Germinal center (tissue), 1 donor: ENCODE measurements at regions not wholly inside any gene's neighbourhood (a gene's known extent, or its start where the extent isn't known, plus 50 kb on each side); places are given as distances from the start of the nearest gene placed in this dataset.
"Not testable (repeated sequence)": the region's sequence is repeated elsewhere in the genome, so short reads cannot be mapped to it uniquely, and the experiment has no call there.

Experiments used
- DNase-seq: peaks from one replicate; pipeline ENCODE4 v3.0.0; 2012; ENCODE audit warnings: mixed read lengths, low spot score

DNA sequence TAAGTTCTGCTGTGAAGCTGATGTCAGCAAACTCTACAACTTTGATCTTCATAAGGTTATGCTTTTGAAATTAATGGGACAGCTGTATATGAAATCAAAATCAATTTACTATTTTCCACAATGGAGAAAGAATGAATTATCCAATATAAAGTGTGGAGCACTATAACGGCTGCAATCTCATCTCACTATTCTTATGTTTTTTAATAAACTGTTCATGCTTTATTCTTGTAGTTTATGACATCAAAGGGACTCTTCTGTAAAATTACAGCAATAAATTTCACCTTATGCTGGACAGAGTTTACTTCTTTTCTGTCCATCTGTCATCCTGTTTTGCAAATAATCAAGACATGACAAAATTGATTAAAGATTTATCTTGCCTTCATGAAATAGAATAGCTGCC is 192.5 kb downstream of the TECRL start:
- no peak for DNase-seq

GRCh38 chr4:64205376-64205775 is 203.9 kb downstream of the TECRL start:
- no peak for DNase-seq

DNA sequence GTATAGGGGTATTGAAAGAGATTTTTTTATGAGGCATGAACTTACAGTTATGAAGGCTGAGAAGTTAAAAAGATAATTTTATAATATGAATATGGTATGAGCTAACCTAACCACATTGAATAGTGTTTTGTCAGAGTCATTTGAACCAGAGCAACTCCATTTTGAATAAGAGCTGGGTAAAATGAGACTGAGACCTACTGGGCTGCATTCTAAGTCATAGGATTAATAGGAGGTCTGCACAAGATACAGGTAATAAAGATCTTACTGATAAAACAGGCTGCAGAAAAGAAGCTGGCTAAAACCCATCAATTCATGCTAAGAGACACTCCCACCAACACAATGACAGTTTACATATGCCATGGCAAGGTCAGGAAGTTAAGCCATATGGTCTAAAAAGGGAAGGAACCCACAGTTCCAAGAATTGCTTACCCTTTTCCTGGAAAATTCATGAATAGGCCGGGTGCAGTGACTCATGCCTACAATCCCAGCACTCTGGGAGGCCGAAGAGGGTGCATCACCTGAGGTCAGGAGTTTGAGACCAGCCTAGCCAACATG is 209.2 kb downstream of the TECRL start:
- no peak for DNase-seq

- DNase-seq: no peak
Measured at GRCh38 chr4:64195582-64195981, 213.7 kb downstream of the TECRL start.

DNA sequence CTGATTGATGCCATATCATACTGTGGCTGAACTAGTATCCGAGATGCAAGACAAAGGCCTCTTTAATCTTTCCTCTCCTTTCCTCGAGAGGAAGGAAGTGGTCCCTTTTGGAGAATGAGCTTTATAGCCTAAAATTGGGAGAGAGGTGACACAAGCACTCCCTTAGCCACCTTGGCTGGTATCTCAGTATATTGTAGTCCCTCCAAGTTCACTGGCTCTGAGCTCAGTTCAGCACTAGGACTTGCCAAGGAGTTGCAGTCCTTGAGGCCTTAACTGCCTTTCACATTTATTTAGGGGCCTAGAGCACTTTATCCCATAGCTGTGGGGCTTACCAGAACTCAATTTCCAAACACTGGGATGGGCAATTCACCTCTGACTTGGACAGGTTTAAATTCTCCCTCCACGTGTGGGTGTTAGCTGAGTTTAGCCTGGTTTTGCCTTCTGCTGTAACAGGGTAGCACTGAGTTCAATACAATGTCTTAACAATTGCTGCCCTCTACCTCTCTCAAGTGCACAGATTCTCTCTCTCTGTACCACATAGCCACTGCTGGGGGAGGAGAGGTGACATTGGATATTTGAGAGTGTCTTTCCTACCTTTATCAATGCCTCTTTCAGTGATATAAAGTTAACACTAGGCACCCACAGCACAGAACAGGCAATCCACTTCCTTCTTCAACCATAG is 216.4 kb downstream of the TECRL start:
- no peak for DNase-seq

DNA sequence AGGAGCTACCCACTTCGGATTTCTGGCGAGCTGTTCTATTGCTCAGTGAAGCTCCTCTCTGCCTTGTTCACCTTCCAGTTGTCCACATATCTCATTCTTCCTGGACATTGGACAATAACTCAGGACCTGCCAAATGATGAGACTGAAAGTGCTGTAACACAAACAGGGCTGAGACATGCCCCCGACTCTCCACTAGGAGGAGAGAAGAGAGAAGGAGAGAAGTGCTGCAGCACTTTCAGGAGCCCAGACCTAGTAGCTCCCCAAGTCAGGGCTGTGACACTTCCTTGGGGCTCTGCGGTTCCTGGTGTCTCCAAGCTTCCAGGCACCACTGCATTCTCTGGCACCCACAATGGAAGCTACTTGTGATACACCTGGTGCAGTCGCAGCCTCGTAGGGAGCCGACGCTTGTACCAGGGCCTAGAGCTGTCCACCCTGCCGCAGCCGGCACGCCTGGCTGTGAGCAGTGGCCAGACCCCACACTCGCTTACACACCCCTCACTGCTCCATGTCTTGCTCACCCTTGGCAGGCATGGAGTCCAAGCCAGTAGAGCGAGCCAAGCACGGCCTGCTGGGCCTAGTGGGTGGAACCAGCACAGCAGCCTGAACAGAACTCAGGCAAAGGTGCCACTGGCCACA is 234.9 kb downstream of the TECRL start:
- DNase-seq: no peak

- DNase-seq: no peak
Measured at GRCh38 chr4:64166365-64166764, 242.9 kb downstream of the TECRL start.

DNA sequence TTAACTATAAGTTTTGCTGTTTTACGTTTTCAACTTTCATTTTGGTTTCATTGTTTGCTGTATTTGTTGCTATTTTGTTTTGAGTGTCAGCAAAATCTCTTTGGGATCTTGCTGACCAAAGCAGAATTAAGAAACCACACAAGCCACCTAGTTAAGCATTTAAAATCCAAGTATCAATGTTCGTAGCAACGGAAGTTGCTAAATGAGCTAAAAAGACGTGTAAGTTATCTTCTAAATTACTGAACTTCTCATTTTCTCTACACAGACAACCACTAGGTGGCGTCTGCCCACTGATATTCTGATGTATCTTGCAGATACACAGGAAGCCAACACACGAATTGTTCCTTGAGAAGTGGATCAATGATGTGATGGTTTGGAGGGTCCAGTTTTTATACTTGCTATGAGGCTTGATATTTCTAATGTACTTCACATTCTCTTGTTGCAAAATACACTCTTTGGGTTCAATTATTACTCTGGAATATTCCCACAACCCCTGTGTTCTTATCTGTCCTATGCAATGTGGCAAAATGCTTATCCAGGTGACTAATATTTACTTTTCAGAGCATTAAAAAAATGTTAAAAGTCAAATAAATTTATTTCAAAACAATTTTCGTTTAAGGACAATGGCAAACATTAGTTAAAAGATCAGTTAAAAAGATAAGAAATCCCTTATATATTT is 250.5 kb downstream of the TECRL start:
- DNase-seq: peak; percentile 7

DNA sequence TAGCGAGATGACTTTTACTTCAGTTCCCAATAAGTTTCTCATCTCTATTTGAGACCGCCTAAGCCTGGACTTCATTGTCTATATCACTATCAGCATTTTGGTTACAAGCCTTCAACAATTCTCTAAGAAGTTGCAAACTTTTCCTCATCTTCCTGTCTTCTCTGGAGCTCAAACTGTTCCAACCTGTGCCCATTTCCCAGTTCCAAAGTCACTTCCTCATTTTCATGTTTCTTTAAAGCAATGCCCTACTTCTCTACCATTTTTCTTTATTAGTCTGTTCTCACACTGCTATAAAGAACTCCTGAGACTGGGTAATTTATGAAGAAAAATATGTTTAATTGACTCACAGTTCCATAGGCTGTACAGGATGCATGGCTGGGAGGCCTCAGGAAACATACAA is 251.9 kb downstream of the TECRL start:
- DNase-seq: no peak

DNA sequence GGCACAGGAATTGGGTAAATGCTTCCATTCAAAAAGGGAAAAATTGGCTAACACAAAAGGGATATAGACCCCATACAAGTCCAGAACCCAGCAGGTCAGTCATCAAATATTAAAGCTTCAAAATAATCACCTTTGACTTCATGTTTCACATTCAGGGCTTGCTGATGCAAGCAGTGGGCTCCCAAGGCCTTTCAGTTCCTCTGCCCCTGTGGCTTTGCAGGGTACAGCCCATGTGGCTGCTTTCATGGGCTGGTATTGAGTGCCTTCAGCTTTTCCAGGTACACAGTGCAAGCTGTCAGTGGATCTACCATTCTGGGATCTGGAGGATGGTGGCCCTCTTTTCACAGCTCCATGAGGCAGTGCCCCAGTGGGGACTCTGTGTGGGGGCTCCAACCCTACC is 253.0 kb downstream of the TECRL start:
- no peak for DNase-seq

- DNase-seq: no peak
Measured at GRCh38 chr4:64146030-64146429, 263.2 kb downstream of the TECRL start.

DNA sequence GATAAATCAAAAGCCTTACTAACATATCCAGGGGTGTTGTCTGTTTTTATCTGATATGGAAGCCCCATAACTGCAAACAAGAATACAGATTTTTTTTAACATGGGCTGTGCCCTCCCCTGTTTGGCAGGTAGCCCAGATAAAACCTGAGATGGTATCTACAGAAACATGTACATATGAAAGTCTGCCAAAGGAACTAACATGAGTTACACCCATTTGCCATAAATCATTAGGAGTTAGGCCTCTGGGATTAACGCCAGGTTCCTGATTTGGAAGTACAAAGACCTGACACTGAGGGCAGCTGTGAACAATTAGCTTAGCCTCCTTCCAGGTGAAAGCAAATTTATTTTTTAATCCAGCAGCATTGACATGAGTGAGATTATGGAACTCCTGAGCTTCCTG is 264.3 kb downstream of the TECRL start:
- DNase-seq: no peak

GRCh38 chr4:64130907-64131306 is 278.3 kb downstream of the TECRL start:
- DNase-seq: no peak

GRCh38 chr4:64125354-64125753 is 283.9 kb downstream of the TECRL start:
- no peak for DNase-seq

- no peak for DNase-seq
Measured at GRCh38 chr4:64121803-64122202, 287.4 kb downstream of the TECRL start.

DNA sequence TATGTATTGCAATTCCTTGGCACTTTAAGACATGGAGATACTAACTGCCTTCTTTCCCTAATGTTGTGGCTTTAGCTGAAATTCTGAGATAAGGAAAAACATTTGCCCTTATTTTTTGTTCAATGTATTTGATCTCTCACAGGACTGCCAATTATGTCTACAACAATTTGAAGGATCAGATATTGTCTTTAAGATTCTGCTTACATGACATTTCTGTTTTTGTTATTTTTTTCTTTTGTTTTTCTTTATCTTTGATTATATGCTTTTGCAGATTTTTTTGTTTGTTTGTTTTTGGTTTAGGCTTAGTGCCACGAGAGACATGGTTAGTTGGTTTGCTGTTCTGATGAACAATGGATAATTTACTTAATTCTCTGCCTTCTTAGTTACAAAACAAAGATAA is 303.3 kb downstream of the TECRL start:
- DNase-seq: no peak

GRCh38 chr4:64095398-64095797 is 313.9 kb downstream of the TECRL start:
- DNase-seq: no peak

DNA sequence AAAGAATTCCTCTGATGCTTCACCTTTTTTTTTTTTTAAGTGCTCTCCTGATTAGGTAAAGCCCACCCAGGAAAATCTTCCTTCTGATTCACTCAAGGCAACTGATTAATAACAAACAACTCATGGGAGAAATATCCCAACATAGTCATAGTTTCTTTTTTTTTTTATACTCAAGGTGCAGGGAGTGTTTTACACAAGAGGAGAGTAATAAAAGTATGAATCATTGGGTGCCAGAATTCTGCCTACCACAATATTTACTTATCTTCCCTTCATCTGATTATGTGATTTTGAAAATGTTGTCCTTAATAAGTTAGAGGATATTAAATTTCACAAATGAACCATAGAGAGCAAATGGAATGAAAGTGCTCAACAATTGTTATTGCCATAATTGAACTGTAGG is 329.9 kb downstream of the TECRL start:
- no peak for DNase-seq

DNA sequence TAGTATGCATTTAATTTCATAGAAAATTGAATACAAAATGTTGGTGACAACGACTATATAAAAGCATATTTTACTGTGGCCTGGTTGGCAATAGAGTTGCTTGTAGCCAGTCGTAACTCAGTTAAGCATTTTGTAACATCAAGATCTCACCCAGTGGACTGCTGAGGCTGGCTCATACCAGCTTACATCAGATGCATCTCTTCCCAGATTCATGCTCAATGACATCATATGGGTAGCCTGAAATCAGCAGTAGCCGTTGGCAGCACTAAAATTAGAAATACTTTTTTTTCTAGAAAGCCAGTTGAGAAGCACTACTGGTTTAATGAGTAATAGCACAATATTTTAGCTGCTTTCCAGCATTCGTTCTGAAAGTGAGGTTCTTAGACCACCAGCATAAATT is 341.2 kb downstream of the TECRL start:
- DNase-seq: no peak

DNA sequence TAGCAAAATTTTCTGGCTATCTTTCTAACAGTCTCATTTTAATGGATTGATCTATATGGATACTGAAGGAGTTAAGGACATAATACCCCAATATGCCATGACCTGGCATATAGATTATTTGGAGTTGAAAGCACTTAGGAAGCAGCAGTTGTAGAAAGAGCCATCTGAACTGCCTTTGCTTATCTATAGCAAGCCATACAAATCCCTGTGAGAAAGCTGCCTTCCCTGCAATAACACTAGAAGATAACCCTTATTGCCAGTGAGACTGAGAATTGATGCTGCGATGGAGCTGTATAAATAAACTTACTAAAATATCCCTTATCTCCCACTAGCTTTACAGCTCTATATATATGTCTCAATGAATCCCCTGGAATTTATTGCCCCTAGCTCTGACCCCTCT is 346.3 kb downstream of the TECRL start:
- DNase-seq: no peak

- DNase-seq: not testable (repeated sequence)
Measured at GRCh38 chr4:64037033-64037432, 372.2 kb downstream of the TECRL start.

DNA sequence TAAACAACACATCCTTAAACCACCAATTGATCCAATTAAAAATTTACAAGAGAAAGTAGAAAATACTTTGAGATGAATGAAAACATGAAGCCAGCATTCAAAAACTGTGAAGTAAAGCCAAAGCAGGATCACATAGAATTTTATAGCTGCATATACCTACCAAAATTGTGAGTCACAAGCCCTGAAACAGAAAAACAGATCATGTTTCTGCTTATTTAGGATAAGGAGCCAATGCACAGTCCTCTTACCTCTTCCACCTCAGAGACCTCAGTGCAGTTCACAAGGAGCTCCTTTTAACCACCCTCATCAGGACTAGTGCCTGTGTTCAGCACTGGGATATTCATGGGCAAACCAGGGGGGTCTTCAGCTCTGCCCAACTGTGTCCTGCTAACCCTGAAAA is 386.7 kb downstream of the TECRL start:
- no peak for DNase-seq

DNA sequence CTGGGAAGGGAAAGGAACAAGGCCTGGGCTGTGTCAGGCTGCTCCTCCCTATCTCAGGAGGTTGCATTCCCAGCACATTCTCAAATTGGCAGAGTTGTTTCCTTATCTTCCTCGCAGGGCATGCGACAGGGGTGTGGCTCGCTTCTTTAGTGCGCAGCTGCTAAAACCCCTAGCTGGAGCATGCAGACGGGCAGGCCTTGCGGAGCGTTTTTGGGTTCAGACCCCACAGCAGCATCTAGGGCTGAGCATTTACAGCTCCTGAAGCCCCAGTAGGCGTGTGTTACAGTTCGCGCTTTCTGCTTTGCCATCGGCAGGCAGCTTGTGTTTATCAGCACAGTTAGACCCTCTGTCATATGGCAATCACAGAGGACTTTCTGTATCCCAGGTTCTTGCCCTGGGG is 392.4 kb downstream of the TECRL start:
- no peak for DNase-seq
